Activated CD8-positive, alpha-beta T cell treated with anti-CD3 and anti-CD28 coated beads, Interleukin-2, amount 10 ng/mL, durations not matched to agents 7 days and 5 days (primary cell): ENCODE measurements at regions not wholly inside any gene's neighbourhood (a gene's known extent, or its start where the extent isn't known, plus 50 kb on each side); places are given as distances from the start of the nearest gene placed in this dataset.
"Not testable (repeated sequence)": the region's sequence is repeated elsewhere in the genome, so short reads cannot be mapped to it uniquely, and the experiment has no call there.

Experiments used
- ATAC-seq: fragments of 150-1000 bp; cut with Tn5 transposase; one replicate; pipeline ENCODE4 v1.10.0; 2021; ENCODE audit warnings: moderate library complexity
- CTCF ChIA-PET: fragments of 350-600 bp; sonication (Branson Sonifier 250); formaldehyde crosslinking; loops from one replicate; lab custom pipeline; 2021; ENCODE audit warnings: antibody characterized with exemption; lab: Charles Lee
- POLR2A ChIA-PET: fragments of 350-600 bp; sonication (Branson Sonifier 250); formaldehyde crosslinking; loops from one replicate; lab custom pipeline; 2021; ENCODE audit warnings: antibody characterized with exemption; lab: Charles Lee
- DNase-seq: peaks from one replicate; pipeline ENCODE4 v3.0.0-alpha.2; 2020
- H3K27ac Mint-ChIP-seq: one replicate; pipeline ENCODE4 v1.8.0; 2021; ENCODE audit warnings: mild to moderate bottlenecking, mixed read lengths
- H3K27me3 Mint-ChIP-seq: one replicate; pipeline ENCODE4 v1.8.0; 2021; ENCODE audit warnings: low read depth, mixed read lengths
- H3K36me3 Mint-ChIP-seq: one replicate; pipeline ENCODE4 v1.8.0; 2021; ENCODE audit warnings: low read depth, mixed read lengths
- H3K4me1 Mint-ChIP-seq: one replicate; pipeline ENCODE4 v1.8.0; 2021; ENCODE audit warnings: low read depth, mixed read lengths
- H3K4me3 Mint-ChIP-seq: one replicate; pipeline ENCODE4 v1.8.0; 2021; ENCODE audit warnings: mild to moderate bottlenecking, mixed read lengths
- H3K9me3 Mint-ChIP-seq: one replicate; pipeline ENCODE4 v1.8.0; 2022; ENCODE audit warnings: mixed read lengths; ENCODE audit not compliant: insufficient read depth

DNA sequence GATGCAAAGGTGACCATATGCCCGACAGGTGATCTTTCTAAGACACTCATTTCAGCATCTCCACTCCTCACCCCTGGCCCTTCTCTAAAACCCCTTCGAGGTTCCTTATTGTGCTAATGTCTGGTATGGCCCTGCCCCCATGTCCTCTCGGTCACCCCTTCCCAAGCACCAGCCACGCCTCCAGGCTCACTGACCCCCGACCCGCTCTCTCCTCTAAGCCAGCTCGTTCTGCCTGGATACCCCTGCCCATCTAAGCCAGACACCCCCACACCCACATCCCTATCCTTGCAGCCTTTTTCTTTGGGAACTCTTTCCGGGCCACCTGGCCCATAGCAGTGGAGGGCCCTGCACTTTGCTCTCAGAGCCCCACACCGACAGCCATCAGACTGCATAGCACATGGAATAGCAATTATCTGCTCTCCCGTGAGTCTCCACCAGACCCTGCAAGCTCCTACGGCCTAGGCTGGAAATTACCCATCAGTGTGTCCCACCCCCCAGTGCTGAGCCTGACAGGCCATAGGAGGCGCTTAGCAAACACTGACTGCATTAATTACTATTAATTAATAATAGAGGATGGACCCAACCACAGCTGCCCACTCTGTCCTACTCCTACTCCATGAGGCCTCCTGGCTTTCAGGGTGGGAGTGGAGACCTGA lies 176.7 kb downstream of the TMEM132E start:
- Mint-ChIP-seq H3K27ac (no peak overlapping the region), H3K4me1 (no peaks in the 10 kb centered on the region), H3K9me3 (no peaks in the 10 kb centered on the region), H3K36me3 (no peaks in the 10 kb centered on the region), H3K4me3 (no peak overlapping the region), H3K27me3 (peaks cover 5% of the 10 kb centered on the region)
- CTCF ChIA-PET, result no interaction called here
- DNase-seq, result no peak
- POLR2A ChIA-PET, result no interaction called here
- ATAC-seq, result no peak

DNA sequence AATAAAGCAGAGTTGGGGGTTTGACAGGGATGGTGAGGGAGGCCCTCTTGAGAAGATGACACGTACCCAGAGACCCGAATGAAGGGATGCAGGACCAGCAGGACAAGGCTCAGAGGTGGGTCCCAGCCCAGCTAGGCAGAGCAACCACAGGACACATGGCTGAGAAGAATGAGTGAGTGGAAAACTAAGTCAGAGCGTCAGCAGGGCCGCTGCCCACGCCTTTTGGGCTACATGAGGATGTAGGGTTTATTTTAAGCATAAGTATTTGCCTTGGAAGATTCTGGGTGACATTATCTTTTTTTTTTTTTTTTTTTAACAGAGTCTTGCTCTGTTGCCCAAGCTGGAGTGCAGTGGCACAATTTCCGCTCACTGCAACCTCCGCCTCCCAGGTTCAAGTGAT lies 176.0 kb downstream of the TMEM132E start:
- Mint-ChIP-seq H3K4me3 (no peak overlapping the region), H3K36me3 (no peaks in the 10 kb centered on the region), H3K9me3 (no peaks in the 10 kb centered on the region), H3K27ac (no peak overlapping the region), H3K4me1 (no peaks in the 10 kb centered on the region), H3K27me3 (peaks cover 5% of the 10 kb centered on the region)
- POLR2A ChIA-PET, result no interaction called here
- CTCF ChIA-PET, result no interaction called here
- no peak for DNase-seq
- ATAC-seq, result no peak

DNA sequence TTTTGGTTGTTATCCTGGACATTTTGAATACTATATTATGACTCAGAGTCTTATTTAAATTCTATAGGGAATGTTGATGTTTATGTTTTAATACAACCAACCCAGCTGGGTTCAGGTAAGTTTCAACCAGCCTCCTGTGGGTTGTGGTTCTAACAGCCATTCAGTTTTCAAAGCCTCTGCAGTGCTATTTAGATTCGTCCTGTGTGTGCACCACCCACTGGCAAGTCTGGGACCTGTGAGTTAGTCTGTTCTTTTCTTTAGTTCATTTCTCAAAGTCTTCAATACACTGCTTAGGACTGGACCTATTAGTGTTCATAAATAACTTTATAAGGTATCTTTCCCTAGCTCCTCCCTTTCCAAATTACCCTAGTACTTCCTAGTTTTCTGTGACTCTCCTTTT lies 170.6 kb downstream of the TMEM132E start:
- H3K4me1 Mint-ChIP-seq, result no peaks in the 10 kb centered on the region
- ChIA-PET CTCF (no interaction called here), POLR2A (no interaction called here)
- no peaks in the 10 kb centered on the region for H3K36me3 Mint-ChIP-seq
- H3K27me3 Mint-ChIP-seq, result peaks cover 24% of the 10 kb centered on the region
- no peak for ATAC-seq
- H3K27ac Mint-ChIP-seq, result no peak overlapping the region
- no peak for DNase-seq
- no peak overlapping the region for H3K4me3 Mint-ChIP-seq
- no peaks in the 10 kb centered on the region for H3K9me3 Mint-ChIP-seq

DNA sequence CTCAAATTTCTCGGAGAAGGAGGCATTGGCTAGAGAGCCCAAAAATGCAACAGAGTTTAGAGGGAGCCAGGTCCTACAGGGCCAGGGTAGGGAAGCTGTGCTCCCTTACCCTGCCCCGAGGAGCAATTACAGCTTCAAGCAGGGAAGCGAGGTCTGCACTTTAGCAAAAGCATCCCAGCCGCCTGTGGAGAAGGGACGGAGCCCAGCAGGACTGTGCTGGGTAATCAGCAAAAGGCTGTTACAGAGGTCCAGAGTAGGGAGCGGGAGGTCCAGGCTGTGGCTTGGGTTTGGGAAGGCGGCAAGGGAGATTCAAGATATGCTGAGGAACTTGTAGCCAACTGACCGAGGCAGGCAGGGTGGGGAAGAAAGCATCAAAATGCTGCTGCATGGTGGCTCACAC lies 162.6 kb downstream of the TMEM132E start:
- no peak overlapping the region for H3K4me3 Mint-ChIP-seq
- ChIA-PET CTCF (no interaction called here), POLR2A (no interaction called here)
- no peaks in the 10 kb centered on the region for H3K9me3 Mint-ChIP-seq
- ATAC-seq (no peak), DNase-seq (no peak)
- no peaks in the 10 kb centered on the region for H3K4me1 Mint-ChIP-seq
- H3K27me3 Mint-ChIP-seq, result peaks cover 13% of the 10 kb centered on the region
- H3K36me3 Mint-ChIP-seq, result no peaks in the 10 kb centered on the region
- no peak overlapping the region for H3K27ac Mint-ChIP-seq

DNA sequence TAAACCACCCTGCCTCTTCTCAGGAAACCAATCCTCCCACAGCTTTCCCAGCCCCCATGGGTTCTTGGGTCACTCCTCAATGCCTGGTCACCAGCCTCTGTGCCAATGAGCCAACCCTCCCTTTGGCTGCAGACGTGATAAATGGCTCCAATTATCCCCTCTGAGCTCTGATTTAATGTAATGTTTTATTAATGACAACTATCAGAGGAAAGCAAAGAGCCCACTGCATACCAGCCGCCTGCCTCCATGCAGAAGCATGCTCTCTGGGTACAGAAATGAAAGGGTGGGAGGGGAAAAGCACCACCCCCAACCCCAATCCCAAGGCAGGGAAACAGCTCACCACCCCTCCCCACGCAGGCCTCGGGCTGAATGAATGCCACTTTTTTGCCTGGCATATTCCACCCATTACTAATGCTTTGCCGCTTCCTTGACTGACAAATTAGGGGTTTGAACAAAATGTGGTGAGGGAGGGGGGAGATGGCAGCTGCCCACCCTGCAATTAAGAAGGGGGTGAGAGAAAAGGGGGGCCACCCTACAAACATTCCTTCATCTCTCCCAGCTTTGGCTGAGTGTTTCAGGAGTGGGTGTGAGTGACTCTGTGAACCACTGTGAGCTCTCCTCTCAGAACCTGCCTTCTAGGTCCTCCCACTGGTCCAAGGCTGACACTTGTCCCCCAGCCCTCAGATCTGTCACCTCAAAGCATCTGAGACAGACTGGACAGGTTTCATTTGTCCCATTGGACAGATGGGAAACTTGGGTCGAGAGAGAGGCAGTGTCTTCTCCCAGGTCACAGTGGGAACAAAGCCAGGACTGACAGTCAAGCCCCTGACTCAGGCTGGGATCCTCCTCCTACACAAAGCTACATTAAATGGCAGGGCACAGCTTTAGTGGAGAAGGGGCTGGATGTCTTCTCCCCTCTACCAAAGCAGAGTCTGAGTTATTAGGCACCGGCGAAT lies 161.5 kb downstream of the TMEM132E start:
- Mint-ChIP-seq H3K4me3 (no peak overlapping the region), H3K4me1 (no peaks in the 10 kb centered on the region), H3K27ac (no peak overlapping the region), H3K9me3 (no peaks in the 10 kb centered on the region), H3K36me3 (no peaks in the 10 kb centered on the region), H3K27me3 (peaks cover 9% of the 10 kb centered on the region)
- ATAC-seq, result no peak
- ChIA-PET POLR2A (no interaction called here), CTCF (no interaction called here)
- DNase-seq, result no peak

DNA sequence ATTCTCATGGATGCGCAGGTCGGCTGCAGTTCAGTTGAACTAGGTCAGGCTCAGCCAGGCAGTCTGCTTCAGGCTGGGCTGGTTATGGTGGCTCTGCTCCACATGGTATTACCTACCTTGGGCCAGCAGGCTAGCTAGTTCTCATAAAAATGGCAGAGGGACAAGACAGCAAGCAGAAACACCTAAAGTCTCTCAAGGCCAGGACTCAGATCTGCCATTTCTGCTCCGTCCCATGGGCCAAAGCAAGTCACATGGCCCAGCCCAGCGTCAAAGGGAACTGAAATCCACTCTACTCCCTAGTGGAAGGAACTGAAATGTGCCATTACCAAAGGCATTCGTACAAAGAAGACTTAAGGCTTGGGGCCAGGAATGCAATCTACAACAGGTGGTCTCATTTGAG lies 160.0 kb downstream of the TMEM132E start:
- POLR2A ChIA-PET, result no interaction called here
- ATAC-seq (no peak), DNase-seq (no peak)
- Mint-ChIP-seq H3K4me1 (no peaks in the 10 kb centered on the region), H3K27ac (no peak overlapping the region), H3K36me3 (no peaks in the 10 kb centered on the region), H3K4me3 (no peak overlapping the region), H3K9me3 (no peaks in the 10 kb centered on the region), H3K27me3 (peaks cover 9% of the 10 kb centered on the region)
- CTCF ChIA-PET, result no interaction called here

DNA sequence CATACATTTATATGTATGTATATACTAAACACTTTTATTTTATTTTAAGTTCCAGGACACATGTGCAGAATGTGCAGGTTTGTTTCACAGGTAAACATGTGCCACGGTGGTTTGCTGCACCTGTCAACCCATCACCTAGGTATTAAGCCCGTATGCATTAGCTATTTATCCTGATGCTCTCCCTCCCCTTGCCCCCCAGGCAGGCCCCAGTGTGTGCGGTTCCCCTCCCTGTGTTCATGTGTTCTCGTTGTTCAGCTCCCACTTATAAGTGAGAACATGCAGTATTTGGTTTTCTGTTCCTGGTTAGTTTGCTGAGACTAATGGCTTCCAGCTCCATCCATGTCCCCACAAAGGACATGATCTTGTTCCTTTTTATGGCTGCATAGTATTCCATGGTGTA lies 158.3 kb downstream of the TMEM132E start:
- H3K4me3 Mint-ChIP-seq, CTCF ChIA-PET, ATAC-seq, H3K27me3 Mint-ChIP-seq, POLR2A ChIA-PET, DNase-seq, H3K27ac Mint-ChIP-seq, H3K9me3 Mint-ChIP-seq, H3K36me3 Mint-ChIP-seq, H3K4me1 Mint-ChIP-seq: not testable (repeated sequence)

DNA sequence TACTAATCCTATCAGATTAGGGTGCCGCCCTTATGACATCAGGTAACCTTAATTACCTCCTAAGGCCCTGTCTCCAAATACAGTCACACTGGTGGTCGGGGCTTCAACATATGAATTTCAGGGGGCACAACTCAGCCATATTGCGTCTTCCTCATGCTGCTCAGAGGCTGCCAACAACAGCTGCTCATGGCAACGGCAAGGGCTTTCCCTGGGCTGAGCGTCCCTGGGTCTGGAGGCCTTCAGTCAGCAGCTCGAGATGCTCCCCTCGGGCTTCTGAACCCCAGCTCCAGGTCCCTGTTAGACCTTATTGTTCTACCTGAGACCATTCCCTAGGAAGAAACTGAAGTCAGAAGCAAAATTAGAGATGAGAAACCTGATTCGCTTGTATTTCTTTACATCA lies 157.2 kb downstream of the TMEM132E start:
- DNase-seq (no peak), ATAC-seq (no peak)
- no peak overlapping the region for H3K4me3 Mint-ChIP-seq
- no peaks in the 10 kb centered on the region for H3K4me1 Mint-ChIP-seq
- H3K27ac Mint-ChIP-seq, result no peak overlapping the region
- CTCF ChIA-PET, result no interaction called here
- peaks cover under 1% of the 10 kb centered on the region for H3K27me3 Mint-ChIP-seq
- POLR2A ChIA-PET, result no interaction called here
- no peaks in the 10 kb centered on the region for H3K36me3 Mint-ChIP-seq
- H3K9me3 Mint-ChIP-seq, result no peaks in the 10 kb centered on the region

DNA sequence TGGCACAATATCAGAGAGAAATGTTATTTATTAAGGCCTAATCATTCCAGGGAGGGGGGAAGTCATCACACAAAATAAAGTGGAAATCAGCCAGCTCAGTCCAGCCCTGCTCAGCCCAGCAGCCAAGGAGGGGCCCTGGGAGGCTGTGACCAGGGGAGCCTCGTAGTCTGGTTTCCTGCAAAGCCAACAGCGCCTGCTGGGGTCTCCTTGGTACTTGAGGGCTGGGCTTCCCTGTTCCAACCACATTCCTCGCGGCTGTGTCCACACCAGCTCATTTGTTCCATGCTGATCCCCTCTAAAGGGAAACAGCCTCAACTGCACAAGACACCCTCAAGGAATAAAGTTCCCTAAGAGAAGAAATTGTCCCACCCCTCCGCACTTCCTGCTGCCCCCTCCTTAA lies 154.0 kb downstream of the TMEM132E start:
- no peaks in the 10 kb centered on the region for H3K9me3 Mint-ChIP-seq
- no peak for ATAC-seq
- ChIA-PET CTCF (interaction anchor here (0.5 kb wide), 1 partner anchor 1034 kb away, joined by 3 read pairs; no protein-coding TSS in a partner anchor), POLR2A (no interaction called here)
- no peak overlapping the region for H3K4me3 Mint-ChIP-seq
- H3K4me1 Mint-ChIP-seq, result no peaks in the 10 kb centered on the region
- H3K27me3 Mint-ChIP-seq, result no peaks in the 10 kb centered on the region
- no peaks in the 10 kb centered on the region for H3K36me3 Mint-ChIP-seq
- no peak for DNase-seq
- no peak overlapping the region for H3K27ac Mint-ChIP-seq

DNA sequence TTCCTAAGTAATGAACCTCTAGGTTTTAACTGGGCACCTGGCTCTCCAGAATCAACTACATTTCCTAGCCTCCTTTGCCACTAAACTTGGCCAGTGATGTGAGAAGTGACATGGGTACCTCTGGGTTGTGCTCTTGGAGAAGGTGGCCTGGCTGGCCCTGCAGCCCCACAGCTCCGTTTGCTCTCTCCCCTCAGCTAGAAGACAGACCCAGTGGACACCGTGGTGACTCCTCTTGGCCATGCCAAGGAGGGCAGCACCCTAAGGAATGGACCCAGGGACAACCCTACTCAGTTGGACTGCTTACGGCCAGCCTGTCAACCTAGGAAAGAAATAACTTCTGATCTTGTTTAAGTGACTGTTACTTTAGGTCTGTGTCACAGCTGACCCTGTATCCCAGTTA lies 151.4 kb downstream of the TMEM132E start:
- no peaks in the 10 kb centered on the region for H3K36me3 Mint-ChIP-seq
- CTCF ChIA-PET, result no interaction called here

DNA sequence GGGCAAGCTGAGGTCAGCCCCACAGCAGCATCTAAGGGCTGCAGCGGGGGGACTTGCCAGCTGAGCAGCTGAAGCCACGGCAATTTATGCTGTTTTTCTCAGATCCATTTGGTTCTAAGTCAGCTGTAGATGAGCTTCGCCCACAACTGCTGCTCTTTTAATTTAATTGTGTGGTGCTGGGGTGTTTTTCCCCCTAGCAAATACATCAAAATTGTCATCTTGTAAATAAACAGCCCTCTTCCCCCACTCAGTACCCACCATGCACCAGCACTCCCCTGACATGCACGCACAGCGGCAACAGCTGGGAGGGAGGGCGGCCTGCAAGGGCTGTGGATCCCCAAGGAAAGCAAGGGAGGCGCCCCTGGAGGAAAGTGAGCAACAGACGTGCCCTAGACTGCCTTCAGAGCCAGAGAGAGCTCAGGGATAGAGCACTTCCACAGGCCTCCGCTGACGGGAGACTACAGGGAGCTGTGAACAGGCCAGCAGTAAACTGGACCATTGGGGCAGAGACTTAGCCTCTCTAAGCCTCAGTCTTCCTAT lies 149.5 kb downstream of the TMEM132E start:
- Mint-ChIP-seq H3K4me1 (no peaks in the 10 kb centered on the region), H3K36me3 (no peaks in the 10 kb centered on the region), H3K4me3 (no peak overlapping the region), H3K9me3 (no peaks in the 10 kb centered on the region), H3K27me3 (no peaks in the 10 kb centered on the region), H3K27ac (no peak overlapping the region)
- POLR2A ChIA-PET, result no interaction called here
- no peak for ATAC-seq
- DNase-seq, result no peak
- CTCF ChIA-PET, result no interaction called here

More for the DNA sequence above, 151.4 kb downstream of the TMEM132E start:
- DNase-seq (no peak), ATAC-seq (no peak)
- Mint-ChIP-seq H3K27ac (no peak overlapping the region), H3K4me1 (no peaks in the 10 kb centered on the region), H3K9me3 (no peaks in the 10 kb centered on the region), H3K4me3 (no peak overlapping the region), H3K27me3 (no peaks in the 10 kb centered on the region)
- POLR2A ChIA-PET, result no interaction called here

DNA sequence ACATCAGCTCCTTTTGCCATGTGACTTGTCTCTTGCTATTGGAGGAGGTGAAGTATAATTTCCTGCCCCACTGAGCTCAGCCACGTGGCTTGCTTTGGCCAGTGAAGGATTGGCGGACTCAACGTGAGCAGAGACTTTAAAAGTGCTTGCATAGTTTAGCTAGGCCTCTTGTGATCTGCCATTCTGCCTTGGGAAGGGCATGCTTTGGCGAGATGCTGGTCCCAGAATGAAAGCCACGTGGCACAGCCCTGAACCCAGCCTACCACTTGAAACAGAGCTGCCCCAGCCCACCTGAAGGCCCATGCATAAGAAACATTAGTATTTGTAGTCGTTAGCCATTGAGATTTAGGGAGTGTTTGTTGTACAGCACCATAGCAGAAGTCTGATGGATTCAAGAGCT lies 148.2 kb downstream of the TMEM132E start:
- ChIA-PET POLR2A (no interaction called here), CTCF (no interaction called here)
- H3K4me1 Mint-ChIP-seq, result no peaks in the 10 kb centered on the region
- no peak overlapping the region for H3K27ac Mint-ChIP-seq
- H3K4me3 Mint-ChIP-seq, result no peak overlapping the region
- no peaks in the 10 kb centered on the region for H3K27me3 Mint-ChIP-seq
- ATAC-seq (no peak), DNase-seq (no peak)
- no peaks in the 10 kb centered on the region for H3K9me3 Mint-ChIP-seq
- no peaks in the 10 kb centered on the region for H3K36me3 Mint-ChIP-seq
